ENCODE measurements at regions not wholly inside any gene's neighbourhood (a gene's known extent, or its start where the extent isn't known, plus 50 kb on each side); places are given as distances from the start of the nearest gene placed in this dataset.
"Not testable (repeated sequence)": the region's sequence is repeated elsewhere in the genome, so short reads cannot be mapped to it uniquely, and the experiment has no call there.

GRCh38 chr17:64784353-64785010 lies 122.4 kb upstream of the SMURF2 start:
- DNase-seq (ENCODE audit: low read depth) = no peak

GRCh38 chr17:64783556-64784352 lies 121.6 kb upstream of the SMURF2 start:
- DNase-seq (ENCODE audit: low read depth) = no peak

- no peak for DNase-seq (ENCODE audit: low read depth)
Measured at GRCh38 chr17:64783031-64783461, 120.9 kb upstream of the SMURF2 start.

- no peak for DNase-seq (ENCODE audit: low read depth)
Measured at GRCh38 chr17:64781810-64782555, 119.9 kb upstream of the SMURF2 start.

GRCh38 chr17:64781014-64781756 lies 119.1 kb upstream of the SMURF2 start:
- DNase-seq (ENCODE audit: low read depth) = peak; percentile 28

- DNase-seq (ENCODE audit: low read depth) = peak; percentile 64
Measured at GRCh38 chr17:64780096-64781013, 118.2 kb upstream of the SMURF2 start.

- DNase-seq (ENCODE audit: low read depth) = no peak
Measured at GRCh38 chr17:64779376-64780095, 117.4 kb upstream of the SMURF2 start.

- DNase-seq (ENCODE audit: low read depth) = not testable (repeated sequence)
Measured at GRCh38 chr17:64779098-64779375, 116.9 kb upstream of the SMURF2 start.

GRCh38 chr17:64778240-64779097 lies 116.4 kb upstream of the SMURF2 start:
- no peak for DNase-seq (ENCODE audit: low read depth)

- DNase-seq (ENCODE audit: low read depth) = no peak
Measured at GRCh38 chr17:64777415-64778239, 115.5 kb upstream of the SMURF2 start.

GRCh38 chr17:64776720-64777414 lies 114.8 kb upstream of the SMURF2 start:
- DNase-seq (ENCODE audit: low read depth) = peak; percentile 55

- DNase-seq (ENCODE audit: low read depth) = no peak
Measured at GRCh38 chr17:64775701-64776570, 113.8 kb upstream of the SMURF2 start.

GRCh38 chr17:64774888-64775540 lies 112.9 kb upstream of the SMURF2 start:
- no peak for DNase-seq (ENCODE audit: low read depth)

GRCh38 chr17:64773836-64774761 lies 112.0 kb upstream of the SMURF2 start:
- no peak for DNase-seq (ENCODE audit: low read depth)

GRCh38 chr17:64773386-64773835 lies 111.3 kb upstream of the SMURF2 start:
- DNase-seq (ENCODE audit: low read depth) = no peak
